ENCODE measurements at regions not wholly inside any gene's neighbourhood (a gene's known extent, or its start where the extent isn't known, plus 50 kb on each side); places are given as distances from the start of the nearest gene placed in this dataset.

GRCh38 chr5:84650429-84650828 is 265.7 kb upstream of the EDIL3 start:
- TF ChIP-seq PHF8 (IDR thresholded peaks at IDR 0.05; ENCODE audit: borderline replicate concordance, low read depth) (no peak), FOSB (CRISPR knock-in tag; IDR thresholded peaks at IDR 0.05) (no peak), E2F6 (IDR thresholded peaks at IDR 0.05; ENCODE audit: borderline replicate concordance, low read depth) (no peak)
- CTCF ChIA-PET: interaction anchor here (1.0 kb wide), 1 partner anchor 9 kb away, joined by 3 read pairs; no protein-coding TSS in a partner anchor
- no peak overlapping the region for H3K4me2 ChIP-seq

GRCh38 chr5:84647581-84647980 is 262.9 kb upstream of the EDIL3 start:
- ChIA-PET POLR2A (no interaction called here), CTCF (no interaction called here)
- H3K9me3 ChIP-seq: no peaks in the 10 kb centered on the region
- FAIRE-seq (no peak), ATAC-seq (no peak), DNase-seq (ENCODE audit: low read depth in 1 of 2, low spot score in 1 of 2) (no peak)
- H3K4me3 ChIP-seq: no peak overlapping the region
- H3K4me1 ChIP-seq: no peaks in the 10 kb centered on the region
- 3% methylated on average over 2 of the region's 2 CpGs for WGBS (ENCODE audit: missing lambda C conversion rate)
- TF ChIP-seq USF2 (IDR thresholded peaks at IDR 0.05): no peak
- no peak for TF ChIP-seq KDM1A (IDR thresholded peaks at IDR 0.05; ENCODE audit: low read depth)
- no peak for TF ChIP-seq RARB (CRISPR knock-in tag; IDR thresholded peaks at IDR 0.05)
- no peak for TF ChIP-seq BCL3 (IDR thresholded peaks at IDR 0.05)
- no peak for TF ChIP-seq E2F6 (IDR thresholded peaks at IDR 0.05; ENCODE audit: borderline replicate concordance, low read depth)
- TF ChIP-seq RFX5 (IDR thresholded peaks at IDR 0.05): no peak
- no peak for TF ChIP-seq ATOH8 (CRISPR knock-in tag; IDR thresholded peaks at IDR 0.05; ENCODE audit: low read depth)
- no peak for TF ChIP-seq JUNB (IDR thresholded peaks at IDR 0.05)
- TF ChIP-seq SREBF2 (IDR thresholded peaks at IDR 0.05): no peak
- TF ChIP-seq ZFP36 (IDR thresholded peaks at IDR 0.05; ENCODE audit: borderline replicate concordance, partially characterized antibody): no peak
- TF ChIP-seq SMC3 (IDR thresholded peaks at IDR 0.05): no peak
- no peak for TF ChIP-seq RAD21 (conservative IDR thresholded peaks at IDR 0.05 in 1 of 2, IDR thresholded peaks at IDR 0.05 in 1 of 2)
- no peak for TF ChIP-seq ZC3H11A (IDR thresholded peaks at IDR 0.05)
- TF ChIP-seq HEYL (CRISPR knock-in tag; IDR thresholded peaks at IDR 0.05): no peak
- no peak for TF ChIP-seq HDAC2 (IDR thresholded peaks at IDR 0.05)
- no peak for TF ChIP-seq NPAS2 (CRISPR knock-in tag; IDR thresholded peaks at IDR 0.05; ENCODE audit: borderline replicate concordance)
- no peak for TF ChIP-seq ELK1 (IDR thresholded peaks at IDR 0.05; ENCODE audit: low read depth, low read length)
- TF ChIP-seq FOSL2 (IDR thresholded peaks at IDR 0.05): no peak
- no peak for TF ChIP-seq FOSL2 (CRISPR knock-in tag; IDR thresholded peaks at IDR 0.05)
- TF ChIP-seq EP300 (IDR thresholded peaks at IDR 0.05): no peak
- no peak for TF ChIP-seq MAZ (IDR thresholded peaks at IDR 0.05; ENCODE audit: borderline replicate concordance, low read depth, low read length)
- no peak overlapping the region for H3K27ac ChIP-seq
- no peak overlapping the region for H3K4me2 ChIP-seq

More at GRCh38 chr5:84650429-84650828, 265.7 kb upstream of the EDIL3 start:
- Histone ChIP-seq H3K27ac (no peak overlapping the region), H3K4me3 (no peak overlapping the region), H3K9me3 (no peaks in the 10 kb centered on the region), H3K4me1 (no peaks in the 10 kb centered on the region)
- 0% methylated on average over 1 of the region's 1 CpG for WGBS (ENCODE audit: missing lambda C conversion rate)
- no peak for ATAC-seq
- no peak for DNase-seq (ENCODE audit: low read depth in 1 of 2, low spot score in 1 of 2)
- no peak for FAIRE-seq
- POLR2A ChIA-PET: no interaction called here
